CD4-positive, alpha-beta T cell treated with Interleukin-17A for 1 hour (primary cell): ENCODE measurements at regions not wholly inside any gene's neighbourhood (a gene's known extent, or its start where the extent isn't known, plus 50 kb on each side); places are given as distances from the start of the nearest gene placed in this dataset.
"Not testable (repeated sequence)": the region's sequence is repeated elsewhere in the genome, so short reads cannot be mapped to it uniquely, and the experiment has no call there.

ENCODE experiments used
- DNase-seq: peaks from one replicate; pipeline ENCODE4 v3.0.0-alpha.2; 2020

GRCh38 chr5:56763711-56764466 lies 51.5 kb upstream of the MAP3K1 start:
- DNase-seq, result no peak

- no peak for DNase-seq
Measured at GRCh38 chr5:56763182-56763581, 52.2 kb upstream of the MAP3K1 start.

GRCh38 chr5:56761151-56761885 lies 54.0 kb upstream of the MAP3K1 start:
- no peak for DNase-seq

GRCh38 chr5:56760723-56761122 lies 54.6 kb upstream of the MAP3K1 start:
- no peak for DNase-seq

- no peak for DNase-seq
Measured at GRCh38 chr5:56759521-56760216, 55.7 kb upstream of the MAP3K1 start.

GRCh38 chr5:56757077-56757476 lies 58.3 kb upstream of the MAP3K1 start:
- DNase-seq, result no peak

- no peak for DNase-seq
Measured at GRCh38 chr5:56755036-56755555, 60.3 kb upstream of the MAP3K1 start.

- not testable (repeated sequence) for DNase-seq
Measured at GRCh38 chr5:56753588-56753987, 61.8 kb upstream of the MAP3K1 start.

GRCh38 chr5:56751572-56752313 lies 63.6 kb upstream of the MAP3K1 start:
- no peak for DNase-seq

GRCh38 chr5:56749842-56750241 lies 65.5 kb upstream of the MAP3K1 start:
- no peak for DNase-seq

- DNase-seq, result no peak
Measured at GRCh38 chr5:56746553-56747339, 68.6 kb upstream of the MAP3K1 start.

GRCh38 chr5:56745864-56746263 lies 69.5 kb upstream of the MAP3K1 start:
- DNase-seq, result no peak

GRCh38 chr5:56740868-56741267 lies 74.5 kb upstream of the MAP3K1 start:
- DNase-seq, result no peak

GRCh38 chr5:56739990-56740389 lies 75.4 kb upstream of the MAP3K1 start:
- no peak for DNase-seq

GRCh38 chr5:56737951-56738606 lies 77.3 kb upstream of the MAP3K1 start:
- DNase-seq, result peak; percentile 7

- DNase-seq, result peak; percentile 5
Measured at GRCh38 chr5:56737002-56737621, 78.2 kb upstream of the MAP3K1 start.

GRCh38 chr5:56735849-56736641 lies 79.3 kb upstream of the MAP3K1 start:
- DNase-seq, result peak; percentile 30

- DNase-seq, result no peak
Measured at GRCh38 chr5:56734091-56734694, 81.2 kb upstream of the MAP3K1 start.

GRCh38 chr5:56733580-56733979 lies 81.8 kb upstream of the MAP3K1 start:
- no peak for DNase-seq

- no peak for DNase-seq
Measured at GRCh38 chr5:56732121-56732520, 83.2 kb upstream of the MAP3K1 start.
